K562 (cell line): ENCODE measurements at regions not wholly inside any gene's neighbourhood (a gene's known extent, or its start where the extent isn't known, plus 50 kb on each side); places are given as distances from the start of the nearest gene placed in this dataset.

Experiments used
- ATAC-seq: fragments of 200-7000 bp; cut with Tn5 transposase; 3 replicates; pipeline ENCODE4 v1.9.1; 2020; ENCODE audit warnings: moderate library complexity
- BruUV-seq: library from RNA; stranded (reverse); fragments of 400-500 nt; replicated peaks from 2 replicates; lab custom pipeline; 2021; lab: Mats Ljungman, UMichigan
- CTCF ChIA-PET: fragments of 300-600 bp; formaldehyde crosslinking; extraction: SDS; loops from one replicate; lab custom pipeline; 2021; ENCODE audit warnings: low intra/inter-chr PET ratio; lab: Yijun Ruan, JAX
- POLR2A ChIA-PET: fragments of 300-600, 350-650 bp; sonication (Branson Sonifier 250); formaldehyde crosslinking; extraction: SDS; loops from one replicate; lab custom pipeline; 2021; ENCODE audit warnings: antibody characterized with exemption, inconsistent platforms; lab: Yijun Ruan, JAX
- DNase-seq, 4 experiments: peaks; one replicate each; pipeline versions ENCODE4 v3.0.0 to v3.0.0-alpha.2; 2011 to 2018; ENCODE audit warnings: low spot score in 3 of 4, mixed read lengths in 3 of 4; ENCODE audit errors: extremely low read depth in 1 of 4
- FAIRE-seq: peaks from 2 replicates; lab custom pipeline; 2011; peaks lifted over from hg19 to GRCh38; lab: Jason Lieb, UNC
- H2AFZ ChIP-seq: 2 replicates; pipeline ENCODE4 v1.6.0; 2011; ENCODE audit warnings: low read depth, low read length, control low read depth, inconsistent platforms
- H3K27ac ChIP-seq: fragments of 200-600 bp; 3 replicates; pipeline ENCODE4 v1.8.0; 2011; ENCODE audit warnings: low read depth, mild to moderate bottlenecking, control low read depth, inconsistent platforms, low read length, moderate library complexity, mixed read lengths; ENCODE audit errors: extremely low read depth
- H3K27me3 ChIP-seq, 2 experiments: fragments of 300-600 bp in 1 of 2; 2 replicates in 1 of 2; 3 replicates in 1 of 2; pipeline versions ENCODE4 v1.6.0 to v1.8.0; 2011; ENCODE audit warnings: inconsistent platforms in 2 of 2, low read length in 2 of 2, mild to moderate bottlenecking in 1 of 2, mixed read lengths in 1 of 2, moderate library complexity in 1 of 2; ENCODE audit not compliant: control insufficient read depth in 2 of 2, insufficient read depth in 2 of 2
- H3K36me3 ChIP-seq: fragments of 300-600 bp; 3 replicates; pipeline ENCODE4 v1.8.0; 2011; ENCODE audit warnings: mild to moderate bottlenecking, low read length, inconsistent platforms; ENCODE audit not compliant: control insufficient read depth, insufficient read depth
- H3K4me1 ChIP-seq, 2 experiments: fragments of 200-600 bp in 1 of 2; replicated peaks in 1 of 2; 2 replicates in 1 of 2; 3 replicates in 1 of 2; pipeline versions ENCODE4 v1.5.1 to v1.8.0; 2011; ENCODE audit warnings: inconsistent platforms in 2 of 2, low read length in 2 of 2, mild to moderate bottlenecking in 1 of 2, mixed read lengths in 1 of 2, moderate library complexity in 1 of 2; ENCODE audit not compliant: control insufficient read depth in 2 of 2, insufficient read depth in 2 of 2
- H3K4me2 ChIP-seq: 2 replicates; pipeline ENCODE4 v1.6.1; 2011; ENCODE audit warnings: low read length, control low read depth, inconsistent platforms, mixed read lengths; ENCODE audit not compliant: insufficient read depth
- H3K4me3 ChIP-seq: fragments of 200-600 bp; sonication (generic), shearing (Covaris generic); 2 replicates; pipeline ENCODE4 v1.5.1; 2016; ENCODE audit warnings: control low read depth, inconsistent platforms
- H3K79me2 ChIP-seq: fragments of 200-600 bp; 3 replicates; pipeline ENCODE4 v1.8.0; 2011; ENCODE audit warnings: low read length, inconsistent platforms; ENCODE audit not compliant: control insufficient read depth, insufficient read depth
- H3K9ac ChIP-seq, 2 experiments: 2 replicates each; pipeline versions ENCODE4 v1.6.0 to v1.6.1; 2011; ENCODE audit warnings: low read depth in 2 of 2, low read length in 2 of 2, control low read depth in 1 of 2, inconsistent platforms in 1 of 2, mild to moderate bottlenecking in 1 of 2, mixed read lengths in 1 of 2; ENCODE audit not compliant: insufficient read depth in 1 of 2
- H3K9me1 ChIP-seq: one replicate; pipeline ENCODE4 v1.6.0; 2011; ENCODE audit warnings: inconsistent platforms, mild to moderate bottlenecking, low read length, moderate library complexity; ENCODE audit not compliant: control insufficient read depth, insufficient read depth
- H3K9me3 ChIP-seq: replicated peaks from 2 replicates; pipeline ENCODE4 v1.5.1; 2011; ENCODE audit warnings: low read depth, low read length, inconsistent platforms; ENCODE audit not compliant: control insufficient read depth, insufficient read depth
- H4K20me1 ChIP-seq: replicated peaks from 2 replicates; pipeline ENCODE4 v1.6.1; 2011; ENCODE audit warnings: low read length, inconsistent platforms, mixed read lengths; ENCODE audit not compliant: control insufficient read depth, insufficient read depth
- E2F1 ChIP-seq: sonication (generic); formaldehyde crosslinking; IDR thresholded peaks from 2 replicates; pipeline ENCODE4 v1.8.1; 2023; ENCODE audit warnings: mild to moderate bottlenecking, missing genetic modification reagents, moderate library complexity
- FOXP1 ChIP-seq: sonication (generic); formaldehyde crosslinking; IDR thresholded peaks from 2 replicates; pipeline ENCODE4 v1.8.0; 2022; ENCODE audit warnings: mild to moderate bottlenecking, missing genetic modification reagents
- IRF2 ChIP-seq: sonication (generic); formaldehyde crosslinking; IDR thresholded peaks from 2 replicates; pipeline ENCODE4 v1.8.1; 2022; ENCODE audit warnings: mild to moderate bottlenecking, missing genetic modification reagents
- MBD1 ChIP-seq: fragments of 250-450 bp; sonication (Bioruptor Pico); IDR thresholded peaks from 2 replicates; pipeline ENCODE4 v1.8.0; 2022; ENCODE audit warnings: inconsistent platforms
- POLR3G ChIP-seq: IDR thresholded peaks from 2 replicates; pipeline ENCODE4 v1.6.1; 2011; ENCODE audit not compliant: insufficient read length, insufficient replicate concordance; ENCODE audit errors: extremely low read depth
- TSC22D4 ChIP-seq: fragments of 450-650 bp; IDR thresholded peaks from 2 replicates; pipeline ENCODE4 v1.6.1; 2016; ENCODE audit warnings: missing genetic modification characterization, missing biosample characterization, control low read depth
- YY1 ChIP-seq, 3 experiments: IDR thresholded peaks; 2 replicates each; pipeline ENCODE4 v1.6.1; 2011; ENCODE audit warnings: low read length in 2 of 3, mild to moderate bottlenecking in 2 of 3, moderate library complexity in 2 of 3, borderline replicate concordance in 1 of 3, control low read depth in 1 of 3, low read depth in 1 of 3; ENCODE audit not compliant: insufficient read depth in 3 of 3, insufficient replicate concordance in 2 of 3, control insufficient read depth in 1 of 3, insufficient read length in 1 of 3; ENCODE audit errors: extremely low read depth in 1 of 3
- ZNF311 ChIP-seq: fragments of 250-450 bp; sonication (Bioruptor Pico); IDR thresholded peaks from 2 replicates; pipeline ENCODE4 v1.4.0; 2020; ENCODE audit warnings: mild to moderate bottlenecking, moderate library complexity
- ZNF696 ChIP-seq: fragments of 250-450 bp; sonication (Bioruptor Pico); conservative IDR thresholded peaks from 2 replicates; pipeline ENCODE4 v1.4.0; 2020; ENCODE audit warnings: mild to moderate bottlenecking, moderate library complexity
- WGBS: fragments of 100-300 bp; shearing (Covaris generic); methylation state at CpG from one replicate; pipeline ENCODE4 v1.1.6; 2016; ENCODE audit warnings: low coverage, mixed read lengths; ENCODE audit not compliant: insufficient coverage; ENCODE audit errors: missing lambda C conversion rate; 5-methylcytosine and 5-hydroxymethylcytosine counted together
- in situ Hi-C: fragments of 300-500 bp; cut with MboI; formaldehyde crosslinking; loops from 4 replicates; pipeline ENCODE4 v1.15.0; 2018; ENCODE audit warnings: inconsistent platforms, mixed read lengths
- intact Hi-C: fragments of 100-400 bp; cut with micrococcal nuclease; formaldehyde crosslinking; loops from 2 replicates; pipeline ENCODE4 v1.14.2; 2022
- TF ChIP-seq, protein P1 (sequence below): conservative IDR thresholded peaks from 2 replicates; pipeline ENCODE4 v1.6.1; 2011; ENCODE audit warnings: low read depth, mild to moderate bottlenecking, low read length; ENCODE audit not compliant: control insufficient read depth

DNA sequence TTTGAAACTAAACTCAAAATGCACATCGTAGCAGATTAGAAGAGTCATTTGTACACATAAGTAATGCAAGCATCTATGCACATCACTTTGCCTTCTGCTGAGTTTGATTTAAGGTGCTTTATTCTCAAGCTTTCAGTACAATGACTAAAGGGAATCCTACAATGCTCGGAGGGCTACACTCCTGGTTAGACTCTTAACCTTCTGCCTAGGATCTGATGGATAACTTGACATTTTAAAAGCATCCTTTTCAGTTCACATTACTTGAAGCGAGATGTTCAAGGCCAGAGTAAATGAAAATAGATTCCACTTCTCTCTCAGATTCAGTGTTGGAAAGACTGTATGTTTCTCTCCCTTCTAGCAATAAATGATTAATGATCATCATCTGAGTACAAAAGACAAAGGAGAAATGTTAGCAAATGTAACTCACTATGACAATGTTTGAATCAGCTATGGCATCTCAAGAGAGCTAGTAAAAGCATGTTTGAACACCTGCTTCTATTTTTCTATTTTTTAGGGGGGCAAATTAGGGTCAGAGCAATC is 259.2 kb upstream of the ANO3 start:
- POLR2A ChIA-PET: no interaction called here
- FAIRE-seq: no peak
- BruUV-seq: no TSS peak

More for the DNA sequence above, 259.2 kb upstream of the ANO3 start:
- Histone ChIP-seq H3K27ac (no peak overlapping the region), H3K36me3 (no peaks in the 10 kb centered on the region), H2AFZ (no peak overlapping the region), H3K4me2 (no peak overlapping the region), H3K79me2 (no peaks in the 10 kb centered on the region), H4K20me1 (no peaks in the 10 kb centered on the region), H3K9me3 (no peaks in the 10 kb centered on the region; the same call in 1 of the 2 replicates), H3K9me1 (no peaks in the 10 kb centered on the region), H3K4me1 (no peaks in the 10 kb centered on the region), H3K4me3 (no peak overlapping the region), H3K27me3 (no peaks in the 10 kb centered on the region), H3K9ac (no peak overlapping the region)
- CTCF ChIA-PET: no interaction called here
- TF ChIP-seq MBD1 (CRISPR knock-in tag) (no peak), ZNF696 (CRISPR knock-in tag) (no peak), FOXP1 (CRISPR knock-in tag) (no peak), E2F1 (CRISPR knock-in tag) (no peak), IRF2 (CRISPR knock-in tag) (no peak), YY1 (IDR thresholded peaks at IDR 0.05; ENCODE audit: borderline replicate concordance in 1 of 3, control insufficient read depth in 1 of 3, extremely low read depth in 1 of 3, insufficient read depth in 3 of 3, insufficient read length in 1 of 3, insufficient replicate concordance in 2 of 3, low read depth in 1 of 3, low read length in 2 of 3) (no peak), POLR3G (no peak), ZNF311 (CRISPR knock-in tag) (no peak), TSC22D4 (tag) (no peak)
- TF ChIP-seq, protein P1, sequence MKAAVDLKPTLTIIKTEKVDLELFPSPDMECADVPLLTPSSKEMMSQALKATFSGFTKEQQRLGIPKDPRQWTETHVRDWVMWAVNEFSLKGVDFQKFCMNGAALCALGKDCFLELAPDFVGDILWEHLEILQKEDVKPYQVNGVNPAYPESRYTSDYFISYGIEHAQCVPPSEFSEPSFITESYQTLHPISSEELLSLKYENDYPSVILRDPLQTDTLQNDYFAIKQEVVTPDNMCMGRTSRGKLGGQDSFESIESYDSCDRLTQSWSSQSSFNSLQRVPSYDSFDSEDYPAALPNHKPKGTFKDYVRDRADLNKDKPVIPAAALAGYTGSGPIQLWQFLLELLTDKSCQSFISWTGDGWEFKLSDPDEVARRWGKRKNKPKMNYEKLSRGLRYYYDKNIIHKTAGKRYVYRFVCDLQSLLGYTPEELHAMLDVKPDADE: no peak
- in situ Hi-C loops (no loop called here), intact Hi-C loops (no loop called here)
- WGBS: 0% methylated on average over 3 of the region's 3 CpGs
- no peak for ATAC-seq
- DNase-seq: no peak
